Uterus (tissue), 3 donors: ENCODE measurements at regions not wholly inside any gene's neighbourhood (a gene's known extent, or its start where the extent isn't known, plus 50 kb on each side); places are given as distances from the start of the nearest gene placed in this dataset.
A peak's percentile ranks its signal among the peaks of the same experiment; 100 is the strongest.

Experiments
- DNase-seq, 2 donors: peaks; one replicate each; pipeline ENCODE4 v3.0.0-alpha.2; 2019 to 2020
- H3K27ac ChIP-seq, 2 donors: fragments of 200-600 bp; sonication (generic); 1 replicate in 1 of 2; 2 replicates in 1 of 2; pipeline ENCODE4 v1.5.1; 2016 to 2018
- H3K27me3 ChIP-seq, 2 donors: fragments of 200-600 bp; sonication (generic); one replicate each; pipeline ENCODE4 v1.5.1; 2018 to 2019; ENCODE audit warnings: control low read depth in 1 of 2
- H3K36me3 ChIP-seq, 2 donors: fragments of 200-600 bp; sonication (generic); one replicate each; pipeline ENCODE4 v1.5.1; 2019; ENCODE audit warnings: control low read depth in 1 of 2
- H3K4me1 ChIP-seq, 2 donors: fragments of 200-600 bp; sonication (generic); one replicate each; pipeline ENCODE4 v1.5.1; 2018 to 2019; ENCODE audit warnings: control low read depth in 1 of 2
- H3K4me3 ChIP-seq, 2 donors: fragments of 200-600 bp; sonication (generic); 1 replicate in 1 of 2; 2 replicates in 1 of 2; pipeline ENCODE4 v1.5.1; 2018 to 2019; ENCODE audit warnings: mild to moderate bottlenecking in 1 of 2
- H3K9me3 ChIP-seq, 2 donors: fragments of 200-600 bp; sonication (generic); one replicate each; pipeline ENCODE4 v1.5.1; 2019; ENCODE audit warnings: control low read depth in 1 of 2
- CTCF ChIP-seq, 4 experiments: fragments of 200-600 bp in 2 of 4; fragments of 450-650 bp in 2 of 4; sonication (generic) in 2 of 4; IDR thresholded peaks; one replicate each; pipeline ENCODE4 v1.5.1; 2016 to 2019; ENCODE audit warnings: antibody characterized with exemption in 4 of 4, mild to moderate bottlenecking in 2 of 4, moderate library complexity in 1 of 4
- POLR2A ChIP-seq, 2 donors: fragments of 450-650 bp; IDR thresholded peaks; one replicate each; pipeline ENCODE4 v1.6.1; 2016; ENCODE audit warnings: antibody characterized with exemption in 2 of 2, mild to moderate bottlenecking in 1 of 2, moderate library complexity in 1 of 2
- intact Hi-C: fragments of 100-400 bp; cut with DNase I; formaldehyde crosslinking; loops from one replicate; pipeline ENCODE4 v1.15.1; 2023; ENCODE audit warnings: low total_unique reads
- donor health status: DM: yes; HTN: yes; CAD: no.

GRCh38 chr9:80622508-80622907, 1050.7 kb downstream of the TLE4 start:
- no peaks in the 10 kb centered on the region for H3K27me3 ChIP-seq
- H3K36me3 ChIP-seq, result no peaks in the 10 kb centered on the region
- H3K4me3 ChIP-seq, result no peak overlapping the region
- no peak for DNase-seq
- intact Hi-C loops, result no loop called here
- no peaks in the 10 kb centered on the region for H3K4me1 ChIP-seq
- H3K9me3 ChIP-seq, result no peaks in the 10 kb centered on the region
- no peak for TF ChIP-seq POLR2A (IDR thresholded peaks at IDR 0.05)
- TF ChIP-seq CTCF (IDR thresholded peaks at IDR 0.05), result no peak
- no peak overlapping the region for H3K27ac ChIP-seq

GRCh38 chr9:80619356-80619755, 1047.6 kb downstream of the TLE4 start:
- Histone ChIP-seq H3K36me3 (no peaks in the 10 kb centered on the region), H3K27ac (no peak overlapping the region), H3K4me3 (no peak overlapping the region), H3K4me1 (no peaks in the 10 kb centered on the region), H3K9me3 (no peaks in the 10 kb centered on the region), H3K27me3 (no peaks in the 10 kb centered on the region)
- intact Hi-C loops, result no loop called here
- TF ChIP-seq CTCF (IDR thresholded peaks at IDR 0.05) (no peak), POLR2A (IDR thresholded peaks at IDR 0.05) (no peak)
- no peak for DNase-seq

- Histone ChIP-seq H3K36me3 (no peaks in the 10 kb centered on the region), H3K4me3 (no peak overlapping the region), H3K4me1 (no peaks in the 10 kb centered on the region), H3K27me3 (no peaks in the 10 kb centered on the region), H3K9me3 (no peaks in the 10 kb centered on the region), H3K27ac (no peak overlapping the region)
- TF ChIP-seq POLR2A (IDR thresholded peaks at IDR 0.05) (no peak), CTCF (IDR thresholded peaks at IDR 0.05) (no peak)
- intact Hi-C loops, result no loop called here
- no peak for DNase-seq
These were observed 1044.2 kb downstream of the TLE4 start for GRCh38 chr9:80615964-80616363.

GRCh38 chr9:80605793-80606192, 1034.0 kb downstream of the TLE4 start:
- H3K4me1 ChIP-seq, result no peaks in the 10 kb centered on the region
- DNase-seq, result no peak
- H3K4me3 ChIP-seq, result no peak overlapping the region
- intact Hi-C loops, result no loop called here
- TF ChIP-seq POLR2A (IDR thresholded peaks at IDR 0.05), result no peak
- no peak for TF ChIP-seq CTCF (IDR thresholded peaks at IDR 0.05)
- H3K27ac ChIP-seq, result no peak overlapping the region
- H3K9me3 ChIP-seq, result no peaks in the 10 kb centered on the region
- no peaks in the 10 kb centered on the region for H3K36me3 ChIP-seq
- no peaks in the 10 kb centered on the region for H3K27me3 ChIP-seq

GRCh38 chr9:80605129-80605528, 1033.4 kb downstream of the TLE4 start:
- Histone ChIP-seq H3K4me1 (no peaks in the 10 kb centered on the region), H3K9me3 (no peaks in the 10 kb centered on the region), H3K36me3 (no peaks in the 10 kb centered on the region), H3K27me3 (no peaks in the 10 kb centered on the region), H3K27ac (no peak overlapping the region), H3K4me3 (no peak overlapping the region)
- intact Hi-C loops, result no loop called here
- peak; percentile 44 to 53 (median 48) for TF ChIP-seq CTCF (IDR thresholded peaks at IDR 0.05)
- no peak for TF ChIP-seq POLR2A (IDR thresholded peaks at IDR 0.05)
- no peak for DNase-seq
